ENCODE measurements at regions not wholly inside any gene's neighbourhood (a gene's known extent, or its start where the extent isn't known, plus 50 kb on each side); places are given as distances from the start of the nearest gene placed in this dataset.

- TF ChIP-seq CTCF (IDR thresholded peaks at IDR 0.05) (no peak), POLR2A (IDR thresholded peaks at IDR 0.05) (no peak)
Measured at GRCh38 chr7:63046612-63047011, 952.0 kb upstream of the ZNF722 start.

All from gastroesophageal sphincter (tissue), 3 donors.